Trophoblast cell (in vitro differentiated cells and primary cell): ENCODE measurements at regions not wholly inside any gene's neighbourhood (a gene's known extent, or its start where the extent isn't known, plus 50 kb on each side); places are given as distances from the start of the nearest gene placed in this dataset.
A peak's percentile ranks its signal among the peaks of the same experiment; 100 is the strongest.
"Not testable (repeated sequence)": the region's sequence is repeated elsewhere in the genome, so short reads cannot be mapped to it uniquely, and the experiment has no call there.

Experiments
- DNase-seq, 2 donors: peaks; one replicate each; pipeline ENCODE4 v3.0.0-alpha.2; 2016
- H2AFZ ChIP-seq: 2 replicates; pipeline ENCODE4 v1.6.1; 2013; ENCODE audit warnings: low read length, moderate library complexity, mild to moderate bottlenecking; ENCODE audit not compliant: insufficient read depth, poor library complexity
- H2AK5ac ChIP-seq: 2 replicates; pipeline ENCODE4 v1.6.1; 2013; ENCODE audit warnings: mild to moderate bottlenecking, low read length
- H2BK120ac ChIP-seq: 2 replicates; pipeline ENCODE4 v1.6.1; 2013; ENCODE audit warnings: low read length, mild to moderate bottlenecking, moderate library complexity; ENCODE audit not compliant: insufficient read depth, poor library complexity
- H2BK12ac ChIP-seq: 2 replicates; pipeline ENCODE4 v1.6.1; 2013; ENCODE audit warnings: mild to moderate bottlenecking, low read length, moderate library complexity
- H2BK5ac ChIP-seq: 2 replicates; pipeline ENCODE4 v1.6.1; 2013; ENCODE audit warnings: low read length, low read depth, moderate library complexity, mild to moderate bottlenecking; ENCODE audit not compliant: poor library complexity
- H3K14ac ChIP-seq: 2 replicates; pipeline ENCODE4 v1.6.1; 2013; ENCODE audit warnings: mild to moderate bottlenecking, low read length
- H3K18ac ChIP-seq: 2 replicates; pipeline ENCODE4 v1.6.1; 2013; ENCODE audit warnings: mild to moderate bottlenecking, low read length
- H3K23ac ChIP-seq: 2 replicates; pipeline ENCODE4 v1.6.1; 2013; ENCODE audit warnings: low read length
- H3K27ac ChIP-seq: 2 replicates; pipeline ENCODE4 v1.5.1; 2013; ENCODE audit warnings: low read depth, mild to moderate bottlenecking, inconsistent platforms, low read length, moderate library complexity
- H3K27me3 ChIP-seq: 2 replicates; pipeline ENCODE4 v1.6.1; 2013; ENCODE audit warnings: inconsistent platforms, mild to moderate bottlenecking, low read length, moderate library complexity; ENCODE audit not compliant: insufficient read depth
- H3K36me3 ChIP-seq, 2 experiments: 1 replicate in 1 of 2; 2 replicates in 1 of 2; pipeline ENCODE4 v1.6.1; 2013; ENCODE audit warnings: low read length in 2 of 2, mild to moderate bottlenecking in 2 of 2, moderate library complexity in 1 of 2; ENCODE audit not compliant: insufficient read depth in 2 of 2, control insufficient read depth in 1 of 2
- H3K4ac ChIP-seq: 2 replicates; pipeline ENCODE4 v1.6.1; 2013; ENCODE audit warnings: low read depth, mild to moderate bottlenecking, low read length, moderate library complexity
- H3K4me1 ChIP-seq, 2 experiments: 1 replicate in 1 of 2; 2 replicates in 1 of 2; pipeline ENCODE4 v1.6.1; 2013; ENCODE audit warnings: low read length in 2 of 2, mild to moderate bottlenecking in 2 of 2, moderate library complexity in 1 of 2; ENCODE audit not compliant: insufficient read depth in 2 of 2, control insufficient read depth in 1 of 2
- H3K4me2 ChIP-seq: 2 replicates; pipeline ENCODE4 v1.6.1; 2013; ENCODE audit warnings: inconsistent platforms, mild to moderate bottlenecking, low read length, moderate library complexity
- H3K4me3 ChIP-seq: 2 replicates; pipeline ENCODE4 v1.5.1; 2013; ENCODE audit warnings: mild to moderate bottlenecking, low read depth, low read length, inconsistent platforms
- H3K79me1 ChIP-seq: one replicate; pipeline ENCODE4 v1.6.1; 2013; ENCODE audit warnings: low read length
- H3K79me2 ChIP-seq: 2 replicates; pipeline ENCODE4 v1.6.1; 2013; ENCODE audit warnings: low read length, mild to moderate bottlenecking; ENCODE audit not compliant: control insufficient read depth, insufficient read depth, poor library complexity
- H3K9ac ChIP-seq: 2 replicates; pipeline ENCODE4 v1.6.1; 2013; ENCODE audit warnings: mild to moderate bottlenecking, low read length
- H3K9me3 ChIP-seq: 2 replicates; pipeline ENCODE4 v1.6.1; 2013; ENCODE audit warnings: low read depth, mild to moderate bottlenecking, control low read depth, inconsistent platforms, low read length; ENCODE audit not compliant: insufficient read depth
- H4K12ac ChIP-seq: 2 replicates; pipeline ENCODE4 v1.6.1; 2013; ENCODE audit warnings: low read depth, mild to moderate bottlenecking, low read length, moderate library complexity
- H4K8ac ChIP-seq: 2 replicates; pipeline ENCODE4 v1.6.1; 2013; ENCODE audit warnings: low read depth, mild to moderate bottlenecking, low read length, moderate library complexity
- H4K91ac ChIP-seq: one replicate; pipeline ENCODE4 v1.6.1; 2013; ENCODE audit warnings: low read depth, mild to moderate bottlenecking, low read length, moderate library complexity
- WGBS: extraction: QIAGEN DNeasy Blood & Tissue Kit; methylation state at CpG from one replicate; pipeline ENCODE4 v1.1.7; 2013; ENCODE audit warnings: missing lambda C conversion rate; ENCODE audit not compliant: insufficient read length, insufficient coverage; ENCODE audit errors: extremely low coverage; 5-methylcytosine and 5-hydroxymethylcytosine counted together

- Histone ChIP-seq H3K9me3 (peaks cover 2% of the 10 kb centered on the region), H3K23ac (no peak overlapping the region), H3K9ac (no peak overlapping the region), H3K14ac (no peak overlapping the region), H2AFZ (no peak overlapping the region), H3K27ac (no peak overlapping the region), H2AK5ac (no peak overlapping the region), H2BK120ac (no peak overlapping the region), H3K18ac (no peak overlapping the region), H3K4me3 (no peak overlapping the region), H3K79me1 (peaks cover 8% of the 10 kb centered on the region), H3K27me3 (no peaks in the 10 kb centered on the region), H3K79me2 (no peaks in the 10 kb centered on the region), H4K91ac (no peak overlapping the region), H3K4me1 (peaks cover 0 to 9% of the 10 kb centered on the region in 2 experiments), H3K4me2 (no peak overlapping the region), H2BK5ac (no peak overlapping the region), H2BK12ac (peak overlapping the region; percentile 64), H3K4ac (no peak overlapping the region), H4K12ac (no peak overlapping the region), H4K8ac (no peak overlapping the region), H3K36me3 (peaks cover 0 to 3% of the 10 kb centered on the region in 2 experiments)
- DNase-seq: no peak
- no CpG with 5 or more reads among the region's 7 CpGs for WGBS
These were observed 181.1 kb downstream of the AVL9 start for GRCh38 chr7:32676249-32676941.

- H3K79me2 ChIP-seq: peaks cover 4% of the 10 kb centered on the region
- H3K27ac ChIP-seq: no peak overlapping the region
- H2AFZ ChIP-seq: no peak overlapping the region
- no peak for DNase-seq
- H3K9ac ChIP-seq: no peak overlapping the region
- H3K18ac ChIP-seq: no peak overlapping the region
- no peak overlapping the region for H3K23ac ChIP-seq
- no peak overlapping the region for H3K4ac ChIP-seq
- no peak overlapping the region for H2BK12ac ChIP-seq
- H3K27me3 ChIP-seq: no peaks in the 10 kb centered on the region
- H2BK120ac ChIP-seq: no peak overlapping the region
- no peak overlapping the region for H2BK5ac ChIP-seq
- no peak overlapping the region for H4K8ac ChIP-seq
- no peak overlapping the region for H4K91ac ChIP-seq
- WGBS: no CpG with 5 or more reads among the region's 2 CpGs
- peaks cover 2% of the 10 kb centered on the region for H3K9me3 ChIP-seq
- peaks cover 9 to 10% of the 10 kb centered on the region in 2 experiments for H3K4me1 ChIP-seq
- peaks cover 0 to 3% of the 10 kb centered on the region in 2 experiments for H3K36me3 ChIP-seq
- no peak overlapping the region for H2AK5ac ChIP-seq
- H3K4me3 ChIP-seq: no peak overlapping the region
- peaks cover 10% of the 10 kb centered on the region for H3K79me1 ChIP-seq
- H3K4me2 ChIP-seq: no peak overlapping the region
- H4K12ac ChIP-seq: no peak overlapping the region
- H3K14ac ChIP-seq: no peak overlapping the region
These were observed 178.1 kb downstream of the AVL9 start for GRCh38 chr7:32673275-32673983.

DNA sequence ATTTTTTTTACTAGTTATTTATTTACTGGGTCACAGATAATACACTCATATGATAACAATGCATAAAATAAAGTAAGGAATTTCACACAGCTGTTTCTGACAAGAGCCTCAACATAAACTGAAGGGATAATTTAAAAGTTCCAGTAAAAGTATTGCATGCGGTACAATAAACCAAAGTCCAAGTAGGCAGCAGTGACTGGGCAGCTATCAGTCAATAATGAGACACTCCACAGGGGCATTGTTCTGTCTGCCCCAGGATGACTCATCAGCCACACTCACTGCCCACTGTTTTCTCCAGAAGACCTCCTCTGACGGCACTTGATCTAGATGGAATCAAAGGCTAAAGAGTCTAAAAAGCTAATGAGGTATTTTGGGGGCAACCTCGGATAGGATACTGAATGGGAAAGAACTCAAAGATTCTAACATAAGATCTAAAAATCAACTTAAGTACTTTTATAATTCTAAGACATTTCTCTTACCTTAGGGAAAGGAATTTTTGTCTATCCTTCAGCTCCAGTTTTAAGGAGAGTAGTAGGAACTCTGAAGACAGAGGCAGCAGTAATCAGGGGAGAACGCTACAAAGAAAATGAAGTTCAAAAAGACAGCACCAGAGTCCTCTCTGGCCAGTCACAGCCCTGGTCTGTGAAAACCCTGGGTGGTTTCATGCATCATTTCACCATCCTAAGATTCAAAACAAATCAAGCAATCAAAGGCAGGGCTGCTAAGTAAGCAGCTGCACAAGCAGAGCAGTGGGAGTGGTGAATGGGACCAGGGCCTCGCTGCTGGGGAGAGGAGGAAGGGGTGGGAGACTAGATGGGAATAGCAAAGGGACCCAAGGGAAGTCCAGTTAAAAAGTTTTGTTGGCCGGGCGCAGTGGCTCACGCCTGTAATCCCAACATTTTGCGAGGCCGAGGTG, 175.1 kb downstream of the AVL9 start:
- Histone ChIP-seq H3K18ac (no peak overlapping the region), H3K79me1 (peaks cover 10% of the 10 kb centered on the region), H3K23ac (no peak overlapping the region), H3K9ac (no peak overlapping the region), H2BK120ac (peak overlapping the region; percentile 29), H3K4ac (no peak overlapping the region), H4K91ac (peak overlapping the region; percentile 70), H2BK5ac (no peak overlapping the region), H3K27ac (peak overlapping the region; percentile 64), H2AFZ (no peak overlapping the region), H2BK12ac (peak overlapping the region; percentile 91), H3K14ac (no peak overlapping the region), H3K4me2 (no peak overlapping the region), H3K79me2 (peaks cover 4% of the 10 kb centered on the region), H3K27me3 (no peaks in the 10 kb centered on the region), H3K4me3 (no peak overlapping the region), H3K9me3 (peaks cover 3% of the 10 kb centered on the region), H3K4me1 (peaks cover 9 to 10% of the 10 kb centered on the region in 2 experiments), H4K8ac (no peak overlapping the region), H4K12ac (no peak overlapping the region), H3K36me3 (no peaks in the 10 kb centered on the region), H2AK5ac (no peak overlapping the region)
- no CpG with 5 or more reads among the region's 10 CpGs for WGBS
- DNase-seq: peak in 1 of 2 donors; percentile 12

GRCh38 chr7:32669173-32669870, 174.0 kb downstream of the AVL9 start:
- DNase-seq: peak in 1 of 2 donors; percentile 27

More at GRCh38 chr7:32669173-32669870, 174.0 kb downstream of the AVL9 start:
- peak overlapping the region; percentile 80 for H4K12ac ChIP-seq
- not testable (repeated sequence) for H3K27me3 ChIP-seq, H3K4me3 ChIP-seq, H3K23ac ChIP-seq, H3K4ac ChIP-seq, H3K9me3 ChIP-seq, H3K79me2 ChIP-seq, H3K36me3 ChIP-seq, H3K4me2 ChIP-seq, H3K9ac ChIP-seq
- H4K8ac ChIP-seq: peak overlapping the region; percentile 85
- peak overlapping the region; percentile 98 for H2BK120ac ChIP-seq
- H4K91ac ChIP-seq: peak overlapping the region; percentile 96
- H2BK12ac ChIP-seq: peak overlapping the region; percentile 97
- H3K79me1 ChIP-seq: peaks cover 10% of the 10 kb centered on the region
- WGBS: no CpG with 5 or more reads among the region's 3 CpGs
- H2BK5ac ChIP-seq: peak overlapping the region; percentile 98
- H2AK5ac ChIP-seq: peak overlapping the region; percentile 94
- peak overlapping the region; percentile 97 for H3K18ac ChIP-seq
- peaks cover 9 to 10% of the 10 kb centered on the region in 2 experiments for H3K4me1 ChIP-seq
- peak overlapping the region; percentile 98 for H3K27ac ChIP-seq
- H3K14ac ChIP-seq: peak overlapping the region; percentile 77
- peak overlapping the region; percentile 60 for H2AFZ ChIP-seq
